ENCODE measurements at regions not wholly inside any gene's neighbourhood (a gene's known extent, or its start where the extent isn't known, plus 50 kb on each side); places are given as distances from the start of the nearest gene placed in this dataset.

DNA sequence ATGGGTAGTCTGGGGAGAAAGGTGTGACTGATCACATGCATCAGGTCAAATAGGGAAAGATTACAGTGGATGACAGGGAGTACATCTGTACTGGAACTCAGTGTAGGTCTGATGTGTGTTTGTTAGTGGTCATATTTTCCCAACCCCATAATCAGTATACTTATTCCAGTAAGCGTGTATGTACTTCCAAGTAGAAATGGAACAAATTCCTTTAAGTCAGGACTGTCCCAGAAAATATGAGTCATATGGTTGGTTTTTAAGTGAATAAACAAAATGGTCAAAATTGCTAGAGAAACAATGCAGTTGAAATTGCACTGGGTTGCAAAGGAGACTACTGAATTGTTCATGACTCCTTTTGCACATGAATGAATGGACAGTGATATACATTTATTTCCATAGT is 118.8 kb upstream of the MYO3A start:
- no peaks in the 10 kb centered on the region for H3K4me1 ChIP-seq (ENCODE audit: control insufficient read depth, insufficient read depth, low read length)
- no peak overlapping the region for H3K9ac ChIP-seq (ENCODE audit: extremely low read depth, low read length, poor library complexity, severe bottlenecking)
- Mint-ChIP-seq H3K4me1 (peaks cover 8% of the 10 kb centered on the region), H3K36me3 (ENCODE audit: low read depth) (no peaks in the 10 kb centered on the region), H3K27ac (no peak overlapping the region), H3K4me3 (no peak overlapping the region), H3K27me3 (ENCODE audit: insufficient read depth) (no peaks in the 10 kb centered on the region), H3K9me3 (peaks cover 10% of the 10 kb centered on the region)
- H3K36me3 ChIP-seq (ENCODE audit: control insufficient read depth, insufficient read depth, low read length), result no peaks in the 10 kb centered on the region
- no peak overlapping the region for H3K27ac ChIP-seq (ENCODE audit: low read depth, low read length)
- no peaks in the 10 kb centered on the region for H3K27me3 ChIP-seq (ENCODE audit: control insufficient read depth, insufficient read depth, low read length, poor library complexity, severe bottlenecking)
- H3K9me3 ChIP-seq (ENCODE audit: control insufficient read depth, low read length), result no peaks in the 10 kb centered on the region
- WGBS, 2 experiments (ENCODE audit: insufficient coverage in 1 of 2, insufficient read length in 1 of 2), result 91 to 100% methylated on average over 1 of the region's 1 CpG
- DNase-seq, result no peak
- TF ChIP-seq, protein P1, sequence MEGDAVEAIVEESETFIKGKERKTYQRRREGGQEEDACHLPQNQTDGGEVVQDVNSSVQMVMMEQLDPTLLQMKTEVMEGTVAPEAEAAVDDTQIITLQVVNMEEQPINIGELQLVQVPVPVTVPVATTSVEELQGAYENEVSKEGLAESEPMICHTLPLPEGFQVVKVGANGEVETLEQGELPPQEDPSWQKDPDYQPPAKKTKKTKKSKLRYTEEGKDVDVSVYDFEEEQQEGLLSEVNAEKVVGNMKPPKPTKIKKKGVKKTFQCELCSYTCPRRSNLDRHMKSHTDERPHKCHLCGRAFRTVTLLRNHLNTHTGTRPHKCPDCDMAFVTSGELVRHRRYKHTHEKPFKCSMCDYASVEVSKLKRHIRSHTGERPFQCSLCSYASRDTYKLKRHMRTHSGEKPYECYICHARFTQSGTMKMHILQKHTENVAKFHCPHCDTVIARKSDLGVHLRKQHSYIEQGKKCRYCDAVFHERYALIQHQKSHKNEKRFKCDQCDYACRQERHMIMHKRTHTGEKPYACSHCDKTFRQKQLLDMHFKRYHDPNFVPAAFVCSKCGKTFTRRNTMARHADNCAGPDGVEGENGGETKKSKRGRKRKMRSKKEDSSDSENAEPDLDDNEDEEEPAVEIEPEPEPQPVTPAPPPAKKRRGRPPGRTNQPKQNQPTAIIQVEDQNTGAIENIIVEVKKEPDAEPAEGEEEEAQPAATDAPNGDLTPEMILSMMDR (conservative IDR thresholded peaks at IDR 0.05), result no peak
- no peak overlapping the region for H3K4me3 ChIP-seq (ENCODE audit: low read length)

DNA sequence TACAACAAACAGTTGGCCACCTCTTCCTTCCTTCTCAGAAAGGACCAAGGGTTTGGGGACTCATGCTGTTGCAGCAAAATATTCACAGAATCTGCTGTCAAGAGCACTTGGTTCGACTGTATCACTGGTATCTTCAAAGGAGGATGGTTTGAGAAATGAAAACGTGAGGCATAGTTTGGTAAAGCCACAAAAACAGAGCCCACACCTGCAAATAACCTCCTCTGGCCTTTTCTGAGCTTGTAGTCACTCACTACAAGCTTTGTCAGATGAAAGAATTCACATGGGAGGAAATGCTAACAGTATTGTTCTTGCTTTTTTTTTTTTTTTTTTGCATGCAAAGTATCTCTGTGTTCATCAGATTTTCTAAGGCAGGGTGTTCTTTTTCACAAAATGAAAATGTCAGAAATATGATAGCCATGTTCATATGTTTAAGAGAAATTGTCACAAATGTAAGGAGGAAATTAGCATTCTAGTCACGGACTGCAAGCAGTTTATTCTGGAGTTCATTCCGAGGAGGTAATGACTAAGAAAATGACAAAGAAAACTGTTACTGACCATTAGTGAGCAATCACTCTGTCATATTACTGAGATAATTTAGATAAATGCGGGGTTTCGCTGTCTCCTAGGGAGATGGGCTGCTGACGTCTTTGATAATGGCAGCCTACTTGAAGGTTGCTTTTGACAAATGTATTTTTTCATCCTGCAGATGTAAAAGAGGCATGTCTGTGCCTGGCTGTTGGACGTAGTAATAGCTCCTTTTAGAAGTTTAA is 117.8 kb upstream of the MYO3A start:
- Mint-ChIP-seq H3K27ac (no peak overlapping the region), H3K27me3 (ENCODE audit: insufficient read depth) (no peaks in the 10 kb centered on the region), H3K4me3 (no peak overlapping the region), H3K4me1 (peaks cover 8% of the 10 kb centered on the region), H3K9me3 (peaks cover 10% of the 10 kb centered on the region), H3K36me3 (ENCODE audit: low read depth) (no peaks in the 10 kb centered on the region)
- TF ChIP-seq, protein P1 (conservative IDR thresholded peaks at IDR 0.05), result no peak
- Histone ChIP-seq H3K27me3 (ENCODE audit: control insufficient read depth, insufficient read depth, low read length, poor library complexity, severe bottlenecking) (no peaks in the 10 kb centered on the region), H3K9ac (ENCODE audit: extremely low read depth, low read length, poor library complexity, severe bottlenecking) (no peak overlapping the region), H3K4me3 (ENCODE audit: low read length) (no peak overlapping the region), H3K9me3 (ENCODE audit: control insufficient read depth, low read length) (no peaks in the 10 kb centered on the region), H3K4me1 (ENCODE audit: control insufficient read depth, insufficient read depth, low read length) (no peaks in the 10 kb centered on the region), H3K27ac (ENCODE audit: low read depth, low read length) (no peak overlapping the region), H3K36me3 (ENCODE audit: control insufficient read depth, insufficient read depth, low read length) (no peaks in the 10 kb centered on the region)
- DNase-seq, result no peak
- 78 to 84% methylated on average over 6 to 8 of the region's 8 CpGs for WGBS, 2 experiments (ENCODE audit: insufficient coverage in 1 of 2, insufficient read length in 1 of 2)

DNA sequence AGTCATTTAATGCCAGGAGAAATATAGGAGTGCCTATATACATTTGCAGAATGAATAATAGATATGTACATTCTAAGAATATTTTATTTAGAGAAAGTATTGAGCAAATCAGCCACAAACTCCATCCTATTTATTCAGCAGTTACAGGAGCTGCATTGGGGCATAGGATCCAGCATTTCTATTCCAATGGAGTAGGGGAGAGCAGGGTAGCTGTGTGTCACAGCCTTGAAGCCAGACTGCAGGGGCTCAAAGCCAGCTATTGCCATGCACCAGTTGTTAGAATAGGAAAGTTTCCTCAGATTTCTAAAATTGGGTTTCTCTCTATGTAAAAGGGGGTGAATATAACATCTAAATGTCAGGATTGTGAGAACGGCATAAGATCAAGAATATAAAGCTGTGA is 116.8 kb upstream of the MYO3A start:
- H3K27me3 ChIP-seq (ENCODE audit: control insufficient read depth, insufficient read depth, low read length, poor library complexity, severe bottlenecking), result no peaks in the 10 kb centered on the region
- no peak for DNase-seq
- H3K9me3 Mint-ChIP-seq, result peaks cover 10% of the 10 kb centered on the region
- H3K4me3 ChIP-seq (ENCODE audit: low read length), result no peak overlapping the region
- H3K4me3 Mint-ChIP-seq, result no peak overlapping the region
- peaks cover 8% of the 10 kb centered on the region for H3K4me1 Mint-ChIP-seq
- H3K36me3 Mint-ChIP-seq (ENCODE audit: low read depth), result no peaks in the 10 kb centered on the region
- H3K4me1 ChIP-seq (ENCODE audit: control insufficient read depth, insufficient read depth, low read length), result no peaks in the 10 kb centered on the region
- no peaks in the 10 kb centered on the region for H3K27me3 Mint-ChIP-seq (ENCODE audit: insufficient read depth)
- H3K36me3 ChIP-seq (ENCODE audit: control insufficient read depth, insufficient read depth, low read length), result no peaks in the 10 kb centered on the region
- H3K27ac Mint-ChIP-seq, result no peak overlapping the region
- no peak overlapping the region for H3K27ac ChIP-seq (ENCODE audit: low read depth, low read length)
- H3K9ac ChIP-seq (ENCODE audit: extremely low read depth, low read length, poor library complexity, severe bottlenecking), result no peak overlapping the region
- WGBS, 2 experiments (ENCODE audit: insufficient coverage in 1 of 2, insufficient read length in 1 of 2), result 89 to 100% methylated on average over 1 of the region's 1 CpG
- H3K9me3 ChIP-seq (ENCODE audit: control insufficient read depth, low read length), result no peaks in the 10 kb centered on the region
- TF ChIP-seq, protein P1 (conservative IDR thresholded peaks at IDR 0.05), result no peak

Data from endodermal cell (in vitro differentiated cells).